CD1c-positive myeloid dendritic cell (primary cell): ENCODE measurements at regions not wholly inside any gene's neighbourhood (a gene's known extent, or its start where the extent isn't known, plus 50 kb on each side); places are given as distances from the start of the nearest gene placed in this dataset.
"Not testable (repeated sequence)": the region's sequence is repeated elsewhere in the genome, so short reads cannot be mapped to it uniquely, and the experiment has no call there.

ENCODE experiments used
- DNase-seq: peaks from one replicate; pipeline ENCODE4 v3.0.0-alpha.2; 2016; ENCODE audit errors: extremely low spot score

- DNase-seq, result not testable (repeated sequence)
Observed at GRCh38 chr11:80699406-80700177, 1258.8 kb upstream of the TENM4 start.

GRCh38 chr11:80698637-80699036, 1257.8 kb upstream of the TENM4 start:
- no peak for DNase-seq

GRCh38 chr11:80694385-80694784, 1253.6 kb upstream of the TENM4 start:
- no peak for DNase-seq

- no peak for DNase-seq
Observed at GRCh38 chr11:80687941-80688340, 1247.1 kb upstream of the TENM4 start.

DNA sequence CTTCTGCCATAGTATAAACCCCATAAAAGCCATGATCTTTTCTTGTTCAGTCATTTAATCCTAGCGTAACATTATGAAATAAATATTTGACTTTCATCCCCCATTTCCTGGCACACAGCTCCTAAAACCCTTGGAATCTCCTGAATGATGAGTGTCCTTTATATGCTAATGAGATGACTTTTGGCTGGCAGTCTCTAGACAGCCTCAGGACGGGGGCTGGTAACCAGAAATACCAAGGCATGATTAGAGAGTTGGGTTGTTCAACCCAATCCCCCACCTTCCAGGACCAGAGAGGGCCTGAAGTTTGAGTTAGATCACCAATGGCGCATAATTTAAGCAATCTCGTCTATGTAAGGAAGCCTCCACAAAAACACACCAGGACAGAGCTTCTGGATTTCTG, 1246.1 kb upstream of the TENM4 start:
- no peak for DNase-seq

DNA sequence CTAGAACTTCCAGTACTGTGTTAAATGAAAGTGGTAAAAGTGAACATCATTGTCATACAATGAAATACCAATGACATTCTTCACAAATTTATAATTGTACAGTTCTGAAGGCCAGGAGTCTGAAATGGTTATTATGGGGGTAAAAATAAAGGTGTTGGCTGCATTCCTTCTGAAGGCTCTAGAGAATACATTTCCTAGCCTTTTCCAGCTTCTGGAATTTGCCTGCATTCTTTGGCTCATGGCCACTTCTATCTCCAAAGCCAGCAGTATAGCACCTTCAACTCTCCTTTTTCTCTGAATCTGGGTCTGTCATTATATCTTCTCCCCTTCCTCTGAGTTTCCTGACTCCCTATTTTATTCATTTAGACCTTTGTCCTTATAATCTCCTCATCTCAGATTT, 1232.7 kb upstream of the TENM4 start:
- DNase-seq, result no peak

DNA sequence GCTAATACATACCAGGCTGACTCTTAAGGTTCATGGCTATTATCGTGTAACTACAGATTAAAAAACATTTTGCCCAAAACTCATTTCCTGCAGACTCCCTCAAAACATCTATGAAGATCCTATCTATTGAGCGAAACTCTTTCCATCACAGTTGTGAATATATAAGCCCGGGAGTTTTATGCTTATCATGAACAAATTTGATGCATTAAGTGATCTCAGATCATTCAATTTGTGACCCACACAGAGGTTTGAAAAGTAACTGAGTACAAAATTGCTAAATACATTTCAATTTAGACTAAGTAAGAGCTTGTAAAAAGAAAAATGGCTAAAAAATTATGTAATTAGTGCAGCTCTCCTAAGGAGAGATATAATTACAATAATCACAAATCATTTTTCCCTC, 1228.8 kb upstream of the TENM4 start:
- DNase-seq, result no peak

DNA sequence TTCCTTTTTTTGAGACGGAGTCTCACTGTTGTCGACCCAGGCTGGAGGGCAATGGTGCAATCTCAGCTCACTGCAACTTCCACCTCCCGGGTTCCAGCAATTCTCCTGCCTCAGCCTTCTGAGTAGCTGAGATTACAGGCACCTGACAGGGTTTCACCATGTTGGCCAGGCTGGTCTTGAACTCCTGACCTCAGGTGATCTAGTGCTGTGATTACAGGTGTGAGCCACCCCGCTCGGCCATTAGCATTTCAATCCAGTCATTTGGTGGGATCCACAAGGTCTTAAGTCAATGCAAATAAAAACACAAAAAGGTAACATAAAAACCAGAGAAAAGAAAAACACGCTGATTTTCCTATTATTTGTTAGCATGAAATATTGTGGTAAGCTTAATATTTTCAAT, 1227.2 kb upstream of the TENM4 start:
- no peak for DNase-seq

DNA sequence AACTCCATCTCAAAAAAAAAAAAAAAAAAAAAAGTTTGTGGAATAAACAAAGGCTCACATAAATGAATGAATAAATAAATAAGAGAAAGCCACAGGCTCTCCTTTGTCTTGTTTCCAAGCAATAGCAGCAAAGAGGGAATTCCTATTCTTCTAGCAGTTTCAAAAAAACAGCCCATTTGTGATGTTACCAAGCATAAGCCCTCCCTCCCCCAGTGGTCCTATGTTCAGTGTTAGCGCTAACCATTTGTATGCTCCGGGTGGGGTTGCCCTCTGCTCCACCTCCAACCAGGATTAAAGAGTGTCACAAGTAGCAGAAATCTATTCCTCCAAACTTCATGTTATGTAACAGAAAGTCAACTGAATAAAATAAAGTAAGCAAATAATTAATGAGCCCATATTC, 1215.0 kb upstream of the TENM4 start:
- no peak for DNase-seq

GRCh38 chr11:80650966-80651365, 1210.1 kb upstream of the TENM4 start:
- DNase-seq, result no peak

DNA sequence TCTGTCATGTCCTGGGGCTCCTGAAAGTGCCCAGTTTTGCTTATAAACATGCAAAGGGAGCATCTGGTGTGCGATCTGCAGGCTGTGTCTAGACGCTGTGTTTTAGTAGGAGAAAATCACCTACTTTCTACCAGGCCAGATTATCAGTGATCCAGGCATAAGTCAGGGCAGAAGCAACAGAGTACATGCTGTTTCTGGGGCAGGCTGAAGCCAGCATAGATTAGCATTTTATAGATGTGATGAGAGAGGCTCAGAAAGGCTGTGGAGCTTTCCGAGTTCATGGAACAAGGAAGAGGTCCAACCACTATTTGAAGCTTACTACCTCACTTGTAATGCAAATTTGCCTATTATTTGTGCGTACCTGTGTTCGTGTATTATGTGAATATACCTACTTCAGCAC, 1208.4 kb upstream of the TENM4 start:
- DNase-seq, result no peak

DNA sequence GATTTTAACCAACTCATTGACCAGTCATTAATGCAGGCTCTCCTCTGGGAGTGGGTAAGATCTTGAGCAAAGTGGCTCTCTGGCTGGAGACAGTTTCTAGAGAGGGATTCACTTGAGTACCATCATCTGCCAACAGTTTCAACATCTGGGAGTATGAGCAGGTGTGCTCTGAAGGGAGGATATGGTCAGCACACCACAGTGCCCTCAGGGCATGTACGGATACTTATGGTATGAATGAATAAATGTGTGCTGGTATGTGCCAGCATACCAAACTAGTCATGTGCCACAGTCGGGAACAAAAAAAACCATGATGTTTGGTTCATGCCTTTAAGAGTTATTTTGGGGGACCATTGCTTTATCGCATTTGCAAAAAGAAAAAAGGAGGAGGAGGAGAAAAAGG, 1197.5 kb upstream of the TENM4 start:
- no peak for DNase-seq

DNA sequence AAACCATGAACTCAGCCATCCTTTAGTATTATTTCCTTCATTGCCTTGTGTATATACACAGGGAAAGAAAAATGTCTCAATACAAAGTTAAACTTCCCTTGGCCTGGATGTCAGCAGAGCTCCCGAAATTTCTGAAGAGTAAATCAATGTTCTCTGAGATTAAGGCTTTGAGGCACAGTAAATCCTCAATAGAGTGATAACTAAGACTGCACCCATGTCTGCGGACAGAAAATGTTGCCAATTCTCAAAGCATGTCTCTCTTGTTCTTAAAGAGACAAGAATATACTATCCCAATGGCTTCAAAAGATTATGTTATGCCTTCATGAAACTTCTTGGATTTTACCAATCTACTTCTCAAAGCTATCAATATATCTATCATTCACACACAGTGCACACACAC, 1196.7 kb upstream of the TENM4 start:
- no peak for DNase-seq

- DNase-seq, result no peak
Observed at GRCh38 chr11:80636999-80637398, 1196.2 kb upstream of the TENM4 start.

DNA sequence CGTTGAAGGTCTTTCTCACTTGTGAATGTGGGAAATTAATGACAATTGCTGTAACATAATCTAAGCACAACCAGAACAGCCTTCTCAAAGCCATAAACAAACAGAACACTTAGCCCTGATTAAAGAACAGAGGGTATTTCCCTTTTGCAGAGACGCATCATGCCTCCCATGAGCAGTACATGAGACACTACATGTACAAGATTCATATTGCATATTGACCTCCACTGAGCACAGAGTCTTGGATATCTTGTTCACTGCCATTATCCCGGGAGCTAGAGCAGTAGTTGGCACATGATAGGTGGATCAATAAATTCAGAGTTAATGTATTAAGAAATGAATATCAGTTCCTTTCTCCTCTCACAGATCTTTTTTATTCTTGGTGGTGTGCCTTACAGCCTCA, 1194.3 kb upstream of the TENM4 start:
- no peak for DNase-seq

GRCh38 chr11:80632691-80633090, 1191.9 kb upstream of the TENM4 start:
- no peak for DNase-seq

DNA sequence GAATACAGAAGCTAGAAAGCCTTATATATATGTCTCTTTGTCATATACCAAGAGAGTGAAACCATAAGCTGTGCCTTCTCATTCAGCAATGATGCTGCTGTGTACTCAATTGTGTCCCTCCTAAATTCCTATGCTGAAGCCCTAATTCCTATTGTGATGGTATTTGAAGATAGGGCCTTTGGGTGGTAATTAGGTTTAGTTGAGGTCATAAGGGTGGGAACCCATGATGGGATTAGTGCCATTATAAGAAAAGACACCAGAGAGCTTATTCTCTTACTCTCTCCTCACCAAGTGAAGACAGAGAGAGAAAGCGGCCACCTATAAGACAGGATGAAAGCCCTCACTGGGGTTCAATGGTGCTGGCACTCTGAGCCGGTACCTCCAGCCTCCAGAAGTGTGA, 1191.3 kb upstream of the TENM4 start:
- DNase-seq, result no peak

- DNase-seq, result no peak
Observed at GRCh38 chr11:80629466-80629865, 1188.6 kb upstream of the TENM4 start.

DNA sequence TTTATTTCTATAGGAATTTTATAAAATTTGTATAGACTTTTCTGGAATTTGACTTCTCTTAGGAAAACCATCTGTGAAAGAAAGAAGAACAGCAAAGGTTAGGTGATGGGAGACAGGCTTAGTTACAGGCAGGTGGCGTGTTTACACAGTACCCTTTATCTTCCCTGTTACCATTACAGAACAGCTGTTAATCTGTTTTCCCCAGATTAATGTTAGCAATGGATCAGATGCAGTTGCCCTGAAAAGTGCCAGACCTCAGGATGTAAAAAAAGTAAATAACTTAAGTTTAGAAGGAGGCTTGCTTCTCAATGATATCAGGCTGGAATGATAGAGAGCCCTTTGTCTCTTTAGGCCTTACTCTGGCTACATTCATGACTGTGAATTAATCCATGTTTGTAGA, 1186.5 kb upstream of the TENM4 start:
- no peak for DNase-seq

DNA sequence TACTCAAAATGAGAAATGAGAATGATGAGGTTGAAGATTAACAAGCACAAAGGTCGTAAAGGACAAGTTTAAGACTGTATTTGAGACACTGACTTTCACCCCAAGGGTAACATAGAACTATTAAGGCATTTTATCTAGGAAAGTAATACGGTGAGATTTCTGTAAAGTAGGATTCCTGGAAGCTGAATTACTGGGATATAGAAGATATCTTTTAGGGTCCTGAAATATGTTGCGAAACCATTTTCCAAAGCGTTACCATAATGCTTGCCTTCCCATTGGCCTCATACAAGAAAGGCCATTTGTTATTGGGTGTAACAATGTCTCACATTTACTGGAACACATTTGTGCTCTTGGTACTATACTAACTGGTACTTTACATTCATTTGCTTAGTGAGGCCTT, 1185.9 kb upstream of the TENM4 start:
- DNase-seq, result no peak

- no peak for DNase-seq
Observed at GRCh38 chr11:80625563-80625962, 1184.7 kb upstream of the TENM4 start.

DNA sequence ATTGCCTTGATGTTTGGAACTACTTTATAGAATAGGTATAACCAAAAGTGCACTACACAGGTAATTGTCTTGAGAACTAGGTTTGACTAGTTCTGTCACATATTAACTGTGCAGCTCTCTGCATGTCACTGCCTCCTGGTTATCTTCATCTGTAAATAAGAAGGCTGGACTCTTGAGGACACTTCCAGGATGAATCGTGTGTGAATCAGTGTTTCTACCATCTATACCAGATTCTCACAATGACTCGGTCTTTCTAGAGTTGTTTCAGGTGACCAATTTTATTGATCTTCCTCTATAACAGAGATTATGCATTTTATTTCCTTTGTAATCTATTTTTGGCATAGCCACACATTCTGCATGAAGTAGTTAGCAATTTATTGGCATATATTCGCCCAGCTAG, 1181.0 kb upstream of the TENM4 start:
- no peak for DNase-seq

DNA sequence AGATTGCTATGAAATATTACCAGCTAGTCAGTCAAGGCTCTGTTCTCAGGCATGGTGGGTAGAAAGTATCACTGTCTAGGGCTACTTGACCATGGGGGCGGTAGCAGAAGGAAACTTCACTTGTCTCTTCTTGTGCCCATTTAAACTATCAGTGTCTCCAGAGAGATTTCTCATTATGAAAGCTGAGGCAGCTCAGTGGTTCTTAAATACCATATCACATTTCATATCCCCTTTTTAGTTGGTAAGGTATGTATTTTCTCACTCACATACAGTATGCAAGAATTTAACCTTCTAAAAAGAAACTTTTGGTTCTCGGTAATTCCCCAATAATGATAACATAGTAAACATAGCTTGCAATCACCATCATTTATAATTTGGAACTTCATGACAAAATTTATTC, 1180.0 kb upstream of the TENM4 start:
- no peak for DNase-seq

DNA sequence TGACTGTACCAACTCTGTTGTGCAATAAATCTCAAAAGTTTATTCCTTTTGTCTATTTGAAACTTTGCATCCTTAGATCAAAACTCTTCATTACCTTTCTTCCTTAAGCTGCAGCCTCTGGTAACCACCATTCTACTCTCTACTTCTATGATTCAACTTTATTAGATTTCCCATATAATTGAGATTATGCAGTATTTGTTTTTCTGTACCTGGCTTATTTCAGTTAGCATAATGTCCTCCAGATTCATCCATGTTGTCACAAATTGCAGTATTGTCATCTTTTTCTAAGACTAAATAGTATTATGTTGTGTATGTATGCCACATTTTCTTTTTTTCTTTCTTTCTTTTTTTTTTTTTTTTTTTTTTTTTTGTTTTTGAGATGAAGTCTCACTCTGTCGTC, 1176.3 kb upstream of the TENM4 start:
- DNase-seq, result no peak
